ENCODE measurements at regions not wholly inside any gene's neighbourhood (a gene's known extent, or its start where the extent isn't known, plus 50 kb on each side); places are given as distances from the start of the nearest gene placed in this dataset.

DNA sequence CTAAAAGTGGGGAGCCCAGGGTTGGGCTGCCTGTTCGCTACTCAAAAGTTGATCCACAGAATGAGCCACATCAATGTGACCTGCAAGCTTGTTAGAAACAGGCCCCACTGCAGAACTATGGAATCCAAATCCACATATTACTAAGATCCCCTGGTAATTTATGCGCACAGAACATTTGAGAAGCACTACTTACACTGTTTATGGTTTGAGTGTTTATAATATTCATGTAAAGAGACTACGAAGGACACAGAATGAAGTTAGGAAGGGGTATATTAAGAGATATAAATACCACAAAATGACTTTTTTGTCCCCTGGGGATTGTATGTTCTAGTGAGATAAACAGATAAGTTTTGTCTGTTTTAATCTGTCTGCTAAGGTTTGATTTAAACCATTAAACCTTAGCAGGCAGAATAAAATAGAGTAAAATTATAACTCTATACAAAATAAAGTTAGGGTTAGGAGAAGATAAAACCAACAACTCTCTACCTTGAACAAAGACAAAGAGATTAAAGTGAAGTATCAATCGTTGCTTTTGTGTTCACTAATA is 666.9 kb upstream of the SOX9 start:
- TF ChIP-seq, protein P1, sequence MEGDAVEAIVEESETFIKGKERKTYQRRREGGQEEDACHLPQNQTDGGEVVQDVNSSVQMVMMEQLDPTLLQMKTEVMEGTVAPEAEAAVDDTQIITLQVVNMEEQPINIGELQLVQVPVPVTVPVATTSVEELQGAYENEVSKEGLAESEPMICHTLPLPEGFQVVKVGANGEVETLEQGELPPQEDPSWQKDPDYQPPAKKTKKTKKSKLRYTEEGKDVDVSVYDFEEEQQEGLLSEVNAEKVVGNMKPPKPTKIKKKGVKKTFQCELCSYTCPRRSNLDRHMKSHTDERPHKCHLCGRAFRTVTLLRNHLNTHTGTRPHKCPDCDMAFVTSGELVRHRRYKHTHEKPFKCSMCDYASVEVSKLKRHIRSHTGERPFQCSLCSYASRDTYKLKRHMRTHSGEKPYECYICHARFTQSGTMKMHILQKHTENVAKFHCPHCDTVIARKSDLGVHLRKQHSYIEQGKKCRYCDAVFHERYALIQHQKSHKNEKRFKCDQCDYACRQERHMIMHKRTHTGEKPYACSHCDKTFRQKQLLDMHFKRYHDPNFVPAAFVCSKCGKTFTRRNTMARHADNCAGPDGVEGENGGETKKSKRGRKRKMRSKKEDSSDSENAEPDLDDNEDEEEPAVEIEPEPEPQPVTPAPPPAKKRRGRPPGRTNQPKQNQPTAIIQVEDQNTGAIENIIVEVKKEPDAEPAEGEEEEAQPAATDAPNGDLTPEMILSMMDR (IDR thresholded peaks at IDR 0.05): no peak
- DNase-seq (ENCODE audit: low spot score): no peak
- Histone ChIP-seq H3K36me3 (no peaks in the 10 kb centered on the region), H3K27me3 (no peaks in the 10 kb centered on the region), H3K4me1 (no peaks in the 10 kb centered on the region), H3K9me3 (no peaks in the 10 kb centered on the region), H3K27ac (no peak overlapping the region), H3K4me3 (no peak overlapping the region)

DNA sequence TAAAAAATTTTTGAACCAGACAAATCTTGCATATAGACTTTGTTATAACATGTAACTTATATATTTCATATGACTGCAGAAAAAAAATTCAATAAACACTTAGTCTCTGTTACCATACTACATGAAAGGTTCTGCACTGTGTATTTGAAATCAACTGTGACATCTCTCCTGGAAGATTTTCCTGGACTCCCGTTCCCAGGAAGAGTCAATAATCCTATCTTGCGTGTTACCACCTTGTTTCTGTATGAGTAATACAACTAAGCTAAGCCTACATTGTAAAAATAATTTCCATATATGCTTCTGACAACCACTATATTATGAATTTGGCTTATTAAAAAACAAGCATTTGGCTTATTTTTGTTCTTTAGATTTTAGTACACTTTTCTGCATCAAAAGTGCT is 665.6 kb upstream of the SOX9 start:
- H3K4me1 ChIP-seq: no peaks in the 10 kb centered on the region
- no peaks in the 10 kb centered on the region for H3K27me3 ChIP-seq
- H3K36me3 ChIP-seq: no peaks in the 10 kb centered on the region
- TF ChIP-seq, protein P1 (IDR thresholded peaks at IDR 0.05): no peak
- H3K9me3 ChIP-seq: no peaks in the 10 kb centered on the region
- H3K4me3 ChIP-seq: no peak overlapping the region
- no peak overlapping the region for H3K27ac ChIP-seq
- DNase-seq (ENCODE audit: low spot score): no peak

DNA sequence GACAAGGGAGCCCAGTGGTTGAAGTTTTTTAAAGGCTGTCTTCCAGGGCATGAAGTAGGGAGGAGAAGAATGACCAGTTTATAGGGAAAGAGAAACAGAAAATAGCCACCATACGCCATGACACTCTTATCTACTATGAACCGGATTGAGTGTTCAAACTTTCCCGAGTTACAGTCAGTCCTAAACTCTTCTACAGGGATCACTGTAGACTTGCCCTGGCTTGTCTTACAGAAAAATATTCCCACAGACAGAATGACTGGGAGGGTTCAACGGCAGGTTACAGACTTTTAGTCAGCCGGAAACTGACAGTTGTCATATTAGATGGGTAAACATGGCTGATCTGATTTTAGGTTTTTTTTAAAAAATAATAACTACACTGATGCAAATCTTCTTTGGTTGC is 662.5 kb upstream of the SOX9 start:
- Histone ChIP-seq H3K9me3 (no peaks in the 10 kb centered on the region), H3K4me3 (no peak overlapping the region), H3K4me1 (no peaks in the 10 kb centered on the region), H3K27me3 (no peaks in the 10 kb centered on the region), H3K27ac (no peak overlapping the region), H3K36me3 (no peaks in the 10 kb centered on the region)
- DNase-seq (ENCODE audit: low spot score): no peak
- TF ChIP-seq, protein P1 (IDR thresholded peaks at IDR 0.05): no peak

DNA sequence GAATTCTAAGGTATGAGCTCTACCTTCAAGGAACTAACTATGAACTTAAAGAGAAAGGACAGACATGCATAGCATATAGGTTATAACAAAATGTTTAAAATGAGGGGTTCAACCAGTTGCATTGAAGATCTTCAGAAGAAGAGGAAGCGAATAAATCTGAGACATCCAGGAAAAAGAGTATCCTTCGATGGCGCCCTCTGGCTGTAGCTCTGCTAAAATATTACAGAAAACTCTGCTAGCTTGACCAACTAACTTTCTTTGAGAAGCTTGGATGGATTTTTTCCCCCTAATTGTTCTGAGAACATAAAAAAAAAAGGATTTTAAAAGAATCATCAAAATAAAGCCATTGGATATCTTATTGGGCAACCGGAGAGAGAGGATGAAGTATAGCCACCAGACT is 659.9 kb upstream of the SOX9 start:
- DNase-seq (ENCODE audit: low spot score): no peak
- TF ChIP-seq, protein P1 (IDR thresholded peaks at IDR 0.05): peak in 1 of 2 donors; percentile 34

DNA sequence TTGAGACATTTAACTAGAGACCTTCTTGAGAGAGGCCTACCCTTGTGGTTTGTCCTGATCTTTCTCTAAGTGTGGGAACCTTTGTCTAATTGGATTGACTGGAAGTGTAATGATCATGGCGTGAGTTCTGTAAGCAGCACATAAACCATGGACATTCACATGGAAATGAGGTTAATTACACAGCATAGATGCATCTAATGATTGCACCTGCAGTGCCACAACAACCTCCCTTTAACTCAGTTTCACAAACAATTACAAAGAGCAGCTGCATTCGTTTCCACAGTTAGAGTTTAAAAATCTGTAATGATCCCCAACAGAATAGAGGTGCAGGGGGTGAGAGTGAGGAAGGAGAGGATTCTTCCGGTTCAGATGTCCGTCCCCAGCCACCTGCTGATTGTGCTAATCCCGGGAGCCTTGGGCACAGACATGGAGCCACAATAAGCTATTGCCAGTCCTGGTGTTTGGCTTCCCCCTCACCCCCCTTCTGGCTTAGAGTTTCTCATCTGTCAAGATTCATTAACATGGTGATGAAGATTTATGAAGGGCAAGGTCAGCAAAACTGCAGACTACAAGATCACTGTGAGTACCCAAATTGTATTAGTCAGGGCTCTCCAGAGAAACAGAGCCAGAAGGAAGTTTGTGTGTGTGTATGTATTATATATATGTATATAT is 659.2 kb upstream of the SOX9 start:
- Histone ChIP-seq H3K4me3 (no peak overlapping the region), H3K36me3 (no peaks in the 10 kb centered on the region)
- TF ChIP-seq, protein P1 (IDR thresholded peaks at IDR 0.05): no peak

More for the DNA sequence above, 659.9 kb upstream of the SOX9 start:
- Histone ChIP-seq H3K4me1 (no peaks in the 10 kb centered on the region), H3K4me3 (no peak overlapping the region), H3K9me3 (no peaks in the 10 kb centered on the region), H3K36me3 (no peaks in the 10 kb centered on the region), H3K27ac (no peak overlapping the region), H3K27me3 (no peaks in the 10 kb centered on the region)

DNA sequence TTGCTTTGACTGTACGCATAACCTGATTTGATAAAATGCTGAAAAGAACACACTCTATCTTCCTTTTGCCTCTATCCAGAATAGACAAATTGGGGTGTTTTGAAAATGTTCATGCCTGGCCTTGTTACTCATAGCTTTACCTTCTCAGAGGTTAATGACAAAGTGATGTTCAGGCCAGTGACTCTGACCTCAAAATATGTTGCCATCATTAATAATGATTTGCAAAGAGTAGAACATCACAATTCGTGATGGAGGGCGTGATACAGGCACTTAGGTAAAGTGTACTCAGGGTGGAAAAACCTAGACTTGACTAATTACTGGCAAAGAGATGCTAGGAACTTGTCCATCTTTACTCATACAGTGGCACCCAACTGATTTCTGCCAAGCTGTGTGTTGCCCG is 656.6 kb upstream of the SOX9 start:
- no peaks in the 10 kb centered on the region for H3K36me3 ChIP-seq
- H3K9me3 ChIP-seq: no peaks in the 10 kb centered on the region
- no peak overlapping the region for H3K27ac ChIP-seq
- TF ChIP-seq, protein P1 (IDR thresholded peaks at IDR 0.05): no peak
- H3K27me3 ChIP-seq: no peaks in the 10 kb centered on the region
- no peak for DNase-seq (ENCODE audit: low spot score)
- H3K4me1 ChIP-seq: no peaks in the 10 kb centered on the region
- no peak overlapping the region for H3K4me3 ChIP-seq

More for the DNA sequence above, 659.2 kb upstream of the SOX9 start:
- no peaks in the 10 kb centered on the region for H3K27me3 ChIP-seq
- no peak for DNase-seq (ENCODE audit: low spot score)
- H3K9me3 ChIP-seq: no peaks in the 10 kb centered on the region
- H3K27ac ChIP-seq: no peak overlapping the region
- H3K4me1 ChIP-seq: no peaks in the 10 kb centered on the region
